Psoas muscle (tissue), 7 donors: ENCODE measurements at regions not wholly inside any gene's neighbourhood (a gene's known extent, or its start where the extent isn't known, plus 50 kb on each side); places are given as distances from the start of the nearest gene placed in this dataset.

ENCODE experiments used
- ATAC-seq, 4 donors: fragments of 200-7000 bp; cut with Tn5 transposase; one replicate each; pipeline ENCODE4 v1.9.1; 2020; ENCODE audit warnings: moderate library complexity in 3 of 4, mild to moderate bottlenecking in 2 of 4
- DNase-seq, 2 donors: peaks; one replicate each; pipeline ENCODE4 v3.0.0-alpha.2; 2020
- H3K27ac ChIP-seq: fragments of 200-600 bp; one replicate; pipeline ENCODE4 v1.8.0; 2022
- H3K27me3 ChIP-seq, 3 donors: fragments of 200-600 bp in 1 of 3; one replicate each; pipeline versions ENCODE4 v1.6.1 to v1.8.0; 2013 to 2022; ENCODE audit warnings: low read length in 2 of 3, mild to moderate bottlenecking in 2 of 3, moderate library complexity in 1 of 3; ENCODE audit not compliant: insufficient read depth in 3 of 3
- H3K36me3 ChIP-seq, 2 donors: fragments of 200-600 bp in 1 of 2; one replicate each; pipeline versions ENCODE4 v1.6.1 to v1.8.0; 2013 to 2022; ENCODE audit warnings: low read depth in 1 of 2, mild to moderate bottlenecking in 1 of 2, moderate library complexity in 1 of 2; ENCODE audit not compliant: insufficient read depth in 1 of 2
- H3K4me1 ChIP-seq: fragments of 200-600 bp; one replicate; pipeline ENCODE4 v1.8.0; 2022
- H3K4me3 ChIP-seq: fragments of 200-600 bp; one replicate; pipeline ENCODE4 v1.8.0; 2022; ENCODE audit warnings: mild to moderate bottlenecking
- H3K9me3 ChIP-seq: fragments of 200-600 bp; one replicate; pipeline ENCODE4 v1.8.0; 2022
- CTCF ChIP-seq: fragments of 200-600 bp; IDR thresholded peaks from one replicate; pipeline ENCODE4 v1.8.0; 2022; ENCODE audit warnings: antibody characterized with exemption
- WGBS, 3 donors: extraction: QIAGEN DNeasy Blood & Tissue Kit; methylation state at CpG; one replicate each; pipeline versions ENCODE4 v1.1.6 to v1.1.7; 2013; 5-methylcytosine and 5-hydroxymethylcytosine counted together
- intact Hi-C, 2 donors: fragments of 100-400 bp; cut with DNase I; formaldehyde crosslinking; loops; one replicate each; pipeline versions ENCODE4 v1.11.0 to v1.14.2; 2022
- donor health status: healthy with polysubstance abuse.
- donor health status: DM: no; HTN: no; CAD: no; lungs with moderate emphysema.
- donor health status: Bipolar disorder and iron deficiency.
- donor health status: healthy.
- donor health status: DM: yes; HTN: yes; CAD: no.
- donor health status: DM: no; HTN: no; CAD: no.
- donor health status: DM: yes; HTN: yes; CAD: no.

GRCh38 chr18:78092901-78093300, 843.3 kb downstream of the GALR1 start:
- Histone ChIP-seq H3K9me3 (no peaks in the 10 kb centered on the region), H3K27ac (no peak overlapping the region), H3K36me3 (no peaks in the 10 kb centered on the region), H3K27me3 (no peaks in the 10 kb centered on the region), H3K4me3 (no peak overlapping the region), H3K4me1 (no peaks in the 10 kb centered on the region)
- ATAC-seq: no peak
- 64 to 81% (median 67%) methylated on average over 2 of the region's 2 CpGs for WGBS, 3 donors
- intact Hi-C loops: no loop called here
- DNase-seq: no peak
- TF ChIP-seq CTCF: no peak

GRCh38 chr18:78099979-78100588, 850.4 kb downstream of the GALR1 start:
- no peak for DNase-seq
- Histone ChIP-seq H3K36me3 (no peaks in the 10 kb centered on the region), H3K4me1 (no peaks in the 10 kb centered on the region), H3K27me3 (no peaks in the 10 kb centered on the region), H3K4me3 (no peak overlapping the region), H3K9me3 (no peaks in the 10 kb centered on the region), H3K27ac (no peak overlapping the region)
- 77 to 82% (median 82%) methylated on average over 15 of the region's 15 CpGs for WGBS, 3 donors
- intact Hi-C loops: no loop called here
- TF ChIP-seq CTCF: no peak
- ATAC-seq: no peak

- TF ChIP-seq CTCF: no peak
- DNase-seq: no peak
- Histone ChIP-seq H3K36me3 (no peaks in the 10 kb centered on the region), H3K4me1 (no peaks in the 10 kb centered on the region), H3K27me3 (no peaks in the 10 kb centered on the region), H3K4me3 (no peak overlapping the region), H3K27ac (no peak overlapping the region), H3K9me3 (no peaks in the 10 kb centered on the region)
- ATAC-seq: no peak
- 80 to 83% (median 80%) methylated on average over 9 of the region's 9 CpGs for WGBS, 3 donors
- intact Hi-C loops: no loop called here
Observed at GRCh38 chr18:78101091-78101490, 851.4 kb downstream of the GALR1 start.

GRCh38 chr18:78102135-78102534, 852.5 kb downstream of the GALR1 start:
- no peaks in the 10 kb centered on the region for H3K36me3 ChIP-seq
- no peak for TF ChIP-seq CTCF
- no peak overlapping the region for H3K4me3 ChIP-seq
- no peaks in the 10 kb centered on the region for H3K27me3 ChIP-seq
- 53 to 63% (median 62%) methylated on average over 8 of the region's 8 CpGs for WGBS, 3 donors
- ATAC-seq (no peak), DNase-seq (no peak)
- intact Hi-C loops: no loop called here
- H3K4me1 ChIP-seq: no peaks in the 10 kb centered on the region
- no peaks in the 10 kb centered on the region for H3K9me3 ChIP-seq
- no peak overlapping the region for H3K27ac ChIP-seq

- DNase-seq (no peak), ATAC-seq (no peak)
- Histone ChIP-seq H3K9me3 (no peaks in the 10 kb centered on the region), H3K4me3 (no peak overlapping the region), H3K36me3 (no peaks in the 10 kb centered on the region), H3K27ac (no peak overlapping the region), H3K4me1 (no peaks in the 10 kb centered on the region), H3K27me3 (no peaks in the 10 kb centered on the region)
- intact Hi-C loops: no loop called here
- WGBS, 3 donors: 79 to 84% (median 80%) methylated on average over 5 of the region's 5 CpGs
- no peak for TF ChIP-seq CTCF
Observed at GRCh38 chr18:78105611-78106010, 856.0 kb downstream of the GALR1 start.
